Glutamatergic neuron (in vitro differentiated cells): ENCODE measurements at regions not wholly inside any gene's neighbourhood (a gene's known extent, or its start where the extent isn't known, plus 50 kb on each side); places are given as distances from the start of the nearest gene placed in this dataset.

Experiments
- DNase-seq: peaks from one replicate; pipeline ENCODE4 v3.0.0; 2022
- H3K27ac Mint-ChIP-seq: one replicate; pipeline ENCODE4 v1.8.0; 2020; ENCODE audit warnings: mild to moderate bottlenecking, mixed read lengths, inconsistent platforms; ENCODE audit not compliant: unreplicated experiment
- H3K27me3 Mint-ChIP-seq: one replicate; pipeline ENCODE4 v1.8.0; 2020; ENCODE audit warnings: mild to moderate bottlenecking, moderate library complexity, mixed read lengths, inconsistent platforms; ENCODE audit not compliant: unreplicated experiment
- H3K36me3 Mint-ChIP-seq: one replicate; pipeline ENCODE4 v1.8.0; 2020; ENCODE audit warnings: mild to moderate bottlenecking, mixed read lengths, inconsistent platforms; ENCODE audit not compliant: unreplicated experiment
- H3K4me1 Mint-ChIP-seq: one replicate; pipeline ENCODE4 v1.8.0; 2020; ENCODE audit warnings: mild to moderate bottlenecking, low read depth, mixed read lengths, inconsistent platforms; ENCODE audit not compliant: unreplicated experiment
- H3K4me3 Mint-ChIP-seq: one replicate; pipeline ENCODE4 v1.8.0; 2020; ENCODE audit warnings: mild to moderate bottlenecking, mixed read lengths, inconsistent platforms; ENCODE audit not compliant: unreplicated experiment
- H3K9me3 Mint-ChIP-seq: one replicate; pipeline ENCODE4 v1.8.0; 2020; ENCODE audit warnings: mild to moderate bottlenecking, moderate library complexity, mixed read lengths, inconsistent platforms; ENCODE audit not compliant: unreplicated experiment
- CTCF ChIP-seq: fragments of 200-600 bp; sonication (generic); IDR thresholded peaks from one replicate; pipeline ENCODE4 v1.5.0; 2021; ENCODE audit not compliant: partially characterized antibody, unreplicated experiment

- Mint-ChIP-seq H3K27ac (no peak overlapping the region), H3K36me3 (no peaks in the 10 kb centered on the region), H3K4me1 (no peaks in the 10 kb centered on the region), H3K27me3 (no peaks in the 10 kb centered on the region), H3K4me3 (no peak overlapping the region), H3K9me3 (no peaks in the 10 kb centered on the region)
- no peak for DNase-seq
- no peak for TF ChIP-seq CTCF
Measured at GRCh38 chr12:88303335-88303734, 161.2 kb downstream of the TMTC3 start.

- no peaks in the 10 kb centered on the region for H3K4me1 Mint-ChIP-seq
- H3K9me3 Mint-ChIP-seq, result no peaks in the 10 kb centered on the region
- no peaks in the 10 kb centered on the region for H3K36me3 Mint-ChIP-seq
- H3K27me3 Mint-ChIP-seq, result no peaks in the 10 kb centered on the region
- no peak for DNase-seq
- TF ChIP-seq CTCF, result no peak
- no peak overlapping the region for H3K27ac Mint-ChIP-seq
- H3K4me3 Mint-ChIP-seq, result no peak overlapping the region
Measured at GRCh38 chr12:88305254-88305890, 163.3 kb downstream of the TMTC3 start.

GRCh38 chr12:88306471-88307069 lies 164.5 kb downstream of the TMTC3 start:
- H3K9me3 Mint-ChIP-seq, result no peaks in the 10 kb centered on the region
- TF ChIP-seq CTCF, result no peak
- no peaks in the 10 kb centered on the region for H3K36me3 Mint-ChIP-seq
- H3K27me3 Mint-ChIP-seq, result no peaks in the 10 kb centered on the region
- DNase-seq, result no peak
- no peak overlapping the region for H3K27ac Mint-ChIP-seq
- H3K4me1 Mint-ChIP-seq, result no peaks in the 10 kb centered on the region
- no peak overlapping the region for H3K4me3 Mint-ChIP-seq

GRCh38 chr12:88307961-88308360 lies 165.9 kb downstream of the TMTC3 start:
- Mint-ChIP-seq H3K9me3 (no peaks in the 10 kb centered on the region), H3K36me3 (no peaks in the 10 kb centered on the region), H3K4me1 (no peaks in the 10 kb centered on the region), H3K4me3 (no peak overlapping the region), H3K27me3 (no peaks in the 10 kb centered on the region), H3K27ac (no peak overlapping the region)
- DNase-seq, result no peak
- TF ChIP-seq CTCF, result no peak

DNA sequence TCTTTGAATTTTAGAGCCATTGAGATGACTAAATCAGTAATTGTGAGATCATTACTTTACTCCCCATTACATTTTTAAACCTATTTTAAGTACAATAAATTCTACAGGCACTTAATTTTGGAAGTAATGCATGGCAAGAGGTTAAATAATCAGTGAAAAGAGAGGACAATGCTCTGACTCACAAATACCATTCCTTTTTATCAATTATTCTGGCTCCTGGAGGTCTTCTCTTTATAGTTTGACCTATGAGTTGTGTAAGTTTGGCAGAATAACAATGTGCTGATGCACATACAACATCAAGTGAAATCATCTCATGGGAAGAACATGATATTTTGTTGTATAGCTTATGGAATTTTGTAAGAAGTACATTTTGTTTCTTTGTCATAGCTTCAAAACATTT lies 166.7 kb downstream of the TMTC3 start:
- H3K27ac Mint-ChIP-seq, result no peak overlapping the region
- no peak for DNase-seq
- no peak overlapping the region for H3K4me3 Mint-ChIP-seq
- no peaks in the 10 kb centered on the region for H3K27me3 Mint-ChIP-seq
- no peaks in the 10 kb centered on the region for H3K4me1 Mint-ChIP-seq
- no peaks in the 10 kb centered on the region for H3K36me3 Mint-ChIP-seq
- H3K9me3 Mint-ChIP-seq, result no peaks in the 10 kb centered on the region
- no peak for TF ChIP-seq CTCF
